Pancreas (tissue), 10 donors: ENCODE measurements at regions not wholly inside any gene's neighbourhood (a gene's known extent, or its start where the extent isn't known, plus 50 kb on each side); places are given as distances from the start of the nearest gene placed in this dataset.
A peak's percentile ranks its signal among the peaks of the same experiment; 100 is the strongest.
"Not testable (repeated sequence)": the region's sequence is repeated elsewhere in the genome, so short reads cannot be mapped to it uniquely, and the experiment has no call there.

ENCODE experiments used
- ATAC-seq, 4 donors: fragments of 200-7000 bp; cut with Tn5 transposase; one replicate each; pipeline versions ENCODE4 v1.8.0 to v1.9.1; 2020; ENCODE audit warnings: mild to moderate bottlenecking in 4 of 4, moderate library complexity in 4 of 4
- DNase-seq, 6 donors: peaks; one replicate each; pipeline ENCODE4 v3.0.0-alpha.2; 2020
- FAIRE-seq: peaks from 2 replicates; lab custom pipeline; 2012; peaks lifted over from hg19 to GRCh38; lab: Jason Lieb, UNC
- H3K27ac ChIP-seq, 4 donors: fragments of 200-600 bp; sonication (generic); 1 replicate in 3 of 4; 2 replicates in 1 of 4; pipeline versions ENCODE4 v1.5.0 to v1.8.0; 2020
- H3K27me3 ChIP-seq, 4 donors: fragments of 200-600 bp; one replicate each; pipeline ENCODE4 v1.8.0; 2021
- H3K36me3 ChIP-seq, 3 donors: fragments of 200-600 bp; sonication (generic) in 1 of 3; one replicate each; pipeline versions ENCODE4 v1.5.0 to v1.8.0; 2020 to 2021
- H3K4me1 ChIP-seq, 3 donors: fragments of 200-600 bp; one replicate each; pipeline ENCODE4 v1.8.0; 2021
- H3K4me3 ChIP-seq, 4 donors: fragments of 200-600 bp; sonication (generic) in 2 of 4; one replicate each; pipeline versions ENCODE4 v1.5.0 to v1.8.0; 2020 to 2021
- H3K9me3 ChIP-seq, 4 donors: fragments of 200-600 bp; one replicate each; pipeline ENCODE4 v1.8.0; 2021
- CTCF ChIP-seq, 4 donors: fragments of 200-600 bp; sonication (generic) in 3 of 4; IDR thresholded peaks; one replicate each; pipeline versions ENCODE4 v1.5.0 to v1.8.0; 2021; ENCODE audit warnings: antibody characterized with exemption in 4 of 4
- WGBS, 2 donors: extraction: QIAGEN DNeasy Blood & Tissue Kit; methylation state at CpG; one replicate each; pipeline ENCODE4 v1.1.7; 2013; 5-methylcytosine and 5-hydroxymethylcytosine counted together
- intact Hi-C, 3 donors: fragments of 100-400 bp; cut with DNase I; formaldehyde crosslinking; loops; one replicate each; pipeline versions ENCODE4 v1.11.1 to v1.14.2; 2022
- donor health status: healthy with polysubstance abuse.
- donor health status: DM: no; HTN: no; CAD: no; lungs with moderate emphysema.
- donor health status: DM: no; HTN: no; CAD: no.
- donor health status: control.
- donor health status: control.
- donor health status: Bipolar disorder and iron deficiency.
- donor health status: DM: yes; HTN: yes; CAD: no.
- donor health status: DM: no; HTN: no; CAD: no.
- donor health status: DM: no; HTN: no; CAD: no.
- donor health status: DM: yes; HTN: yes; CAD: no.

- ATAC-seq (no peak), DNase-seq (no peak), FAIRE-seq (no peak)
- Histone ChIP-seq H3K36me3 (no peaks in the 10 kb centered on the region), H3K27ac (no peak overlapping the region), H3K9me3 (no peaks in the 10 kb centered on the region), H3K4me3 (no peak overlapping the region), H3K4me1 (no peaks in the 10 kb centered on the region), H3K27me3 (no peaks in the 10 kb centered on the region)
- TF ChIP-seq CTCF (IDR thresholded peaks at IDR 0.05), result no peak
- intact Hi-C loops, result no loop called here
- 57 to 63% methylated on average over 4 of the region's 4 CpGs for WGBS, 2 donors
These were observed 123.6 kb upstream of the SRSF6 start for GRCh38 chr20:43334080-43334479.

DNA sequence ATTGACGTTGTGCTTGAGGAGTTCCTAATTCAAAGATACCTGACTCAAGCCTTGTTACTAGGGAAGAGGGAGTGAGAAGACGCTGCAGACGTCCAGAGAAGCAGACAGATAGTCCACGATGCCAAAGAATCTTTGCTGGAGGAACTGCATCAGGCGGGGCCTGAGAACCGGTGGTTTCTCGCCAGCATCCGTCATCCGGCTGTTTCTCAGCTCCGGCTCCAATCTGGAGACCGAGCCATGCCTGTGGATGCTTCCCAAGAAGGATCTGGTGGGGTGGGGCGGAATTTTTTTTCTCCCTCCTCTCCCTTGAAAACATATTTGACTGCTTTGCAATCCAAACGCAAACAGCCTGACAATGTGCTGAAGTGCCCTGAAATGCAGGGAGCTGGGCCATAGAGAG, 125.8 kb upstream of the SRSF6 start:
- ATAC-seq (no peak), DNase-seq (peak in 1 of 6 donors; percentile 7), FAIRE-seq (no peak)
- Histone ChIP-seq H3K27me3 (no peaks in the 10 kb centered on the region), H3K9me3 (no peaks in the 10 kb centered on the region), H3K36me3 (no peaks in the 10 kb centered on the region), H3K4me1 (no peaks in the 10 kb centered on the region), H3K27ac (no peak overlapping the region), H3K4me3 (no peak overlapping the region)
- no peak for TF ChIP-seq CTCF (IDR thresholded peaks at IDR 0.05)
- intact Hi-C loops, result no loop called here
- WGBS, 2 donors, result 56% methylated on average over 13 of the region's 13 CpGs

- Histone ChIP-seq H3K27ac (no peak overlapping the region), H3K9me3 (no peaks in the 10 kb centered on the region), H3K36me3 (no peaks in the 10 kb centered on the region), H3K27me3 (no peaks in the 10 kb centered on the region), H3K4me3 (no peak overlapping the region), H3K4me1 (no peaks in the 10 kb centered on the region)
- ATAC-seq (no peak), DNase-seq (no peak), FAIRE-seq (no peak)
- 49 to 64% methylated on average over 1 of the region's 1 CpG for WGBS, 2 donors
- TF ChIP-seq CTCF (IDR thresholded peaks at IDR 0.05), result no peak
- intact Hi-C loops, result no loop called here
These were observed 129.0 kb upstream of the SRSF6 start for GRCh38 chr20:43328697-43329096.

DNA sequence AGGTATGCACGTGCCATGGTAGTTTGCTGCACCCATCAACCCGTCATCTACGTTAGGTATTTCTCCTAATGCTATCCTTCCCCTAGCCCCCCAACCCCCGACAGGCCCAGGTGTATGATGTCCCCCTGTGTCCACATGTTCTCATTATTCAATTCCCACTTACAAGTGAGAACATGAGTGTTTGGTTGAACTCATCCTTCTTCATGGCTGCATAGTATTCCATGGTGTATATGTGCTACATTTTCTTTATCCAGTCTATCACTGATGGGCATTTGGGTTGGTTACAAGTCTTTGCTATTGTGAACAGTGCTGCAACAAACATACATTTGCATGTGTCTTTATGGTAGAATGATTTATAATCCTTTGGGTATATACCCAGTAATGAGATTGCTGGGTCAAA, 130.5 kb upstream of the SRSF6 start:
- H3K9me3 ChIP-seq, ATAC-seq, H3K27me3 ChIP-seq, H3K4me1 ChIP-seq, H3K27ac ChIP-seq, H3K36me3 ChIP-seq, intact Hi-C loops, H3K4me3 ChIP-seq, DNase-seq, FAIRE-seq: not testable (repeated sequence)
- 82 to 86% methylated on average over 4 of the region's 4 CpGs for WGBS, 2 donors

- FAIRE-seq (no peak), DNase-seq (no peak), ATAC-seq (no peak)
- no peak for TF ChIP-seq CTCF (IDR thresholded peaks at IDR 0.05)
- no peak overlapping the region for H3K27ac ChIP-seq
- H3K4me3 ChIP-seq, result no peak overlapping the region
- no peaks in the 10 kb centered on the region for H3K27me3 ChIP-seq
- intact Hi-C loops, result no loop called here
- 46 to 57% methylated on average over 3 of the region's 3 CpGs for WGBS, 2 donors
- no peaks in the 10 kb centered on the region for H3K4me1 ChIP-seq
- no peaks in the 10 kb centered on the region for H3K9me3 ChIP-seq
- no peaks in the 10 kb centered on the region for H3K36me3 ChIP-seq
These were observed 131.8 kb upstream of the SRSF6 start for GRCh38 chr20:43325926-43326325.

DNA sequence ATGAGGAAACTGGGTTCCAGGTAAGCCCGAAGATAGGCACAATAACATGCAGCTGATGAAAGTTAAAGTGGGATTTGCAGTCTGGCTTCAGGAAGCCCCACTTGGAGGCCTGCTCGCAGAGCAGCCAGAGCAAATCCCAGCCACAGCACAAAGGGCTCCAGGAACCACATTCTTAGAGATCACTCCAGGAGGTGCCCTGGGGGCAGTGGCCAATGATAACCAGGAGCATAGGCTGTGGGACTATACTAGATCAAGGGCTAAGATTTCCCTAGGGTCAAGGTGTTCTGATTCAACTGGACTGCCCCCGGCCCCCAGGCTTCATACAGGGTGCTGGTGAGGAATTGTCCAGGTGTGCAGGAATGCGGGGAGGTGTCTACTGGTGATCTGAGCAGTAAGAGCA, 133.9 kb upstream of the PTPRT start:
- Histone ChIP-seq H3K4me1 (no peaks in the 10 kb centered on the region), H3K27me3 (no peaks in the 10 kb centered on the region), H3K27ac (no peak overlapping the region), H3K4me3 (no peak overlapping the region), H3K9me3 (no peaks in the 10 kb centered on the region), H3K36me3 (no peaks in the 10 kb centered on the region)
- 55 to 62% methylated on average over 4 of the region's 4 CpGs for WGBS, 2 donors
- intact Hi-C loops, result no loop called here
- DNase-seq (no peak), FAIRE-seq (no peak), ATAC-seq (no peak)
- TF ChIP-seq CTCF (IDR thresholded peaks at IDR 0.05), result no peak
